OCI-LY3 (cell line): ENCODE measurements at regions not wholly inside any gene's neighbourhood (a gene's known extent, or its start where the extent isn't known, plus 50 kb on each side); places are given as distances from the start of the nearest gene placed in this dataset.
"Not testable (repeated sequence)": the region's sequence is repeated elsewhere in the genome, so short reads cannot be mapped to it uniquely, and the experiment has no call there.

Experiments
- EZH2phosphoT487 ChIP-seq: fragments of 200-600 bp; shearing (Covaris generic); IDR thresholded peaks from 2 replicates; pipeline ENCODE4 v1.6.1; 2018; ENCODE audit warnings: antibody characterized with exemption, mixed run types, low read depth
- TF ChIP-seq, protein P1 (sequence below): fragments of 200-600, 300-600 bp; sonication (generic); IDR thresholded peaks from 2 replicates; pipeline ENCODE4 v1.5.1; 2014; ENCODE audit warnings: antibody characterized with exemption, low read length, low read depth

DNA sequence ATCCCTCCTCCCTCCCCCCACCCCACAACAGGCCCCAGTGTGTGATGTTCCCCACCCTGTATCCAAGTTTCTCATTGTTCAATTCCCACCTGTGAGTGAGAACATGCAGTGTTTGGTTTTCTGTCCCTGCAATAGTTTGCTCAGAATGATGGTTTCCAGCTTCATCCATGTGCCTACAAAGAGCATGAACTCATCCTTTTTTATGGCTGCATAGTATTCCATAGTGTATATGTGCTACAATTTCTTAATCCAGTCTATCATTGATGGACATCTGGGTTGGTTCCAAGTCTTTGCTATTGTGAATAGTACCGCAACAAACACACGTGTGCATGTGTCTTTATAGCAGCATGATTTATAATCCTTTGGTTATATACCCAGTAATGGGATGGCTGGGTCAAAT lies 108.2 kb upstream of the SLC35F1 start:
- TF ChIP-seq, protein P1, sequence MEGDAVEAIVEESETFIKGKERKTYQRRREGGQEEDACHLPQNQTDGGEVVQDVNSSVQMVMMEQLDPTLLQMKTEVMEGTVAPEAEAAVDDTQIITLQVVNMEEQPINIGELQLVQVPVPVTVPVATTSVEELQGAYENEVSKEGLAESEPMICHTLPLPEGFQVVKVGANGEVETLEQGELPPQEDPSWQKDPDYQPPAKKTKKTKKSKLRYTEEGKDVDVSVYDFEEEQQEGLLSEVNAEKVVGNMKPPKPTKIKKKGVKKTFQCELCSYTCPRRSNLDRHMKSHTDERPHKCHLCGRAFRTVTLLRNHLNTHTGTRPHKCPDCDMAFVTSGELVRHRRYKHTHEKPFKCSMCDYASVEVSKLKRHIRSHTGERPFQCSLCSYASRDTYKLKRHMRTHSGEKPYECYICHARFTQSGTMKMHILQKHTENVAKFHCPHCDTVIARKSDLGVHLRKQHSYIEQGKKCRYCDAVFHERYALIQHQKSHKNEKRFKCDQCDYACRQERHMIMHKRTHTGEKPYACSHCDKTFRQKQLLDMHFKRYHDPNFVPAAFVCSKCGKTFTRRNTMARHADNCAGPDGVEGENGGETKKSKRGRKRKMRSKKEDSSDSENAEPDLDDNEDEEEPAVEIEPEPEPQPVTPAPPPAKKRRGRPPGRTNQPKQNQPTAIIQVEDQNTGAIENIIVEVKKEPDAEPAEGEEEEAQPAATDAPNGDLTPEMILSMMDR = not testable (repeated sequence)
- TF ChIP-seq EZH2phosphoT487 = not testable (repeated sequence)
